Stimulated activated CD8-positive, alpha-beta memory T cell treated with anti-CD3 and anti-CD28 coated beads, Interleukin-12 subunit alpha, Interleukin-12 subunit beta, amount 100 ng/mL, for 1 hour (primary cell): ENCODE measurements at regions not wholly inside any gene's neighbourhood (a gene's known extent, or its start where the extent isn't known, plus 50 kb on each side); places are given as distances from the start of the nearest gene placed in this dataset.
"Not testable (repeated sequence)": the region's sequence is repeated elsewhere in the genome, so short reads cannot be mapped to it uniquely, and the experiment has no call there.

ENCODE experiments used
- DNase-seq: peaks from one replicate; pipeline ENCODE4 v3.0.0-alpha.2; 2020; ENCODE audit warnings: low read depth

- DNase-seq: no peak
These were observed 101.5 kb downstream of the TENT5C start for GRCh38 chr1:117707371-117707770.

GRCh38 chr1:117708323-117709248 is 102.7 kb downstream of the TENT5C start:
- no peak for DNase-seq

- no peak for DNase-seq
These were observed 103.4 kb downstream of the TENT5C start for GRCh38 chr1:117709249-117709691.

GRCh38 chr1:117710710-117711109 is 104.9 kb downstream of the TENT5C start:
- no peak for DNase-seq

GRCh38 chr1:117712621-117713020 is 106.8 kb downstream of the TENT5C start:
- DNase-seq: no peak

GRCh38 chr1:117714546-117714945 is 108.7 kb downstream of the TENT5C start:
- no peak for DNase-seq

GRCh38 chr1:117716030-117716429 is 110.2 kb downstream of the TENT5C start:
- DNase-seq: not testable (repeated sequence)

- DNase-seq: not testable (repeated sequence)
These were observed 112.1 kb downstream of the TENT5C start for GRCh38 chr1:117717980-117718379.

- DNase-seq: not testable (repeated sequence)
These were observed 112.7 kb downstream of the TENT5C start for GRCh38 chr1:117718596-117718995.

GRCh38 chr1:117719004-117719403 is 113.2 kb downstream of the TENT5C start:
- DNase-seq: no peak

- no peak for DNase-seq
These were observed 126.4 kb downstream of the TENT5C start for GRCh38 chr1:117732065-117732797.

GRCh38 chr1:117732956-117733355 is 127.1 kb downstream of the TENT5C start:
- DNase-seq: no peak

- no peak for DNase-seq
These were observed 128.6 kb downstream of the TENT5C start for GRCh38 chr1:117734403-117734802.

GRCh38 chr1:117735045-117735992 is 129.5 kb downstream of the TENT5C start:
- no peak for DNase-seq

- no peak for DNase-seq
These were observed 133.7 kb downstream of the TENT5C start for GRCh38 chr1:117739504-117739903.

GRCh38 chr1:117740496-117740895 is 134.6 kb downstream of the TENT5C start:
- no peak for DNase-seq

- DNase-seq: not testable (repeated sequence)
These were observed 140.7 kb downstream of the TENT5C start for GRCh38 chr1:117746565-117746964.

GRCh38 chr1:117747605-117748004 is 141.8 kb downstream of the TENT5C start:
- DNase-seq: no peak

- DNase-seq: no peak
These were observed 145.5 kb downstream of the TENT5C start for GRCh38 chr1:117751321-117751720.

- no peak for DNase-seq
These were observed 146.8 kb downstream of the TENT5C start for GRCh38 chr1:117752661-117753060.

- DNase-seq: no peak
These were observed 147.4 kb downstream of the TENT5C start for GRCh38 chr1:117753232-117753631.

- no peak for DNase-seq
These were observed 147.8 kb downstream of the TENT5C start for GRCh38 chr1:117753652-117754051.
